Left cardiac atrium (tissue), 4 donors: ENCODE measurements at regions not wholly inside any gene's neighbourhood (a gene's known extent, or its start where the extent isn't known, plus 50 kb on each side); places are given as distances from the start of the nearest gene placed in this dataset.

Experiments used
- ATAC-seq, 2 donors: fragments of 200-7000 bp; cut with Tn5 transposase; one replicate each; pipeline ENCODE4 v1.9.1; 2020; ENCODE audit warnings: mild to moderate bottlenecking in 2 of 2, moderate library complexity in 2 of 2
- DNase-seq: peaks from one replicate; pipeline ENCODE4 v3.0.0-alpha.2; 2020
- intact Hi-C, 2 donors: fragments of 100-400 bp; cut with DNase I; formaldehyde crosslinking; loops; one replicate each; pipeline versions ENCODE4 v1.14.1 to v1.15.1; 2022 to 2023
- donor health status: DM: no; HTN: yes; CAD: no.
- donor health status: DM: no; HTN: yes; CAD: no; lungs with severe emphysema.
- donor health status: DM: yes; HTN: yes; CAD: no.
- donor health status: Dilated cardiomyopathy.

DNA sequence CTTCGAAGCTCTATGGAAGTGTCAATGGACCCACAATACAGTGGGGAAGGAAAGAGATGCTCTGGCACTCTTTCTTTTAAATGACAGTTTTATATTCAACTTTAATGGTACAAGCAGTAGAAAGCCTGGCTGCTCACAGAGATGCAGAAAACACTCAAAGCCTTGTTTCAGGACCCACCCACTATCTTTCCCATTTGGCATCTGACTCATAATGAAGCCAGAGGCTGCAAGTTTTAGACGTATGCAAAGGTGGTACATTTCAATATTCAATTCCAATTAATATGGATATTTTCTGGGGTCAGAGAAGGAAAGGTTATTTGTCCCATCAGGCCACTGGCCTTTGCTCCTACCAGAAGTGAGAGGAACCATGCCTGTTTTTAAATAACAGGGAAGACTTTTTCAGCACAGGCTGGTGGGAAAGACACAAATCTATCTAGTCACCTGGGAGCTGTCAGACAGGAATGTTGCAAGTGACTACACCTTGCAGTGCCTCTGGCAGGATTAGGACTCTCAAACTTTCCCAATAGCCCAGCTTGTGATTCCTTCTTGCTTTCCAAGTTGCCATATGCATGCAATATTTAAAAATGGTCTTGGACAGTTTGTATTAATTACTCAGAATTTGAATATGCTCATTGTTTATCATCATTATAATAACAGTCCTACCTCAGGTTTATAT lies 70.0 kb upstream of the RAB40AL start:
- DNase-seq (no peak), ATAC-seq (no peak)
- intact Hi-C loops, result no loop called here

GRCh38 chrX:102883491-102883890 lies 53.6 kb upstream of the RAB40AL start:
- no peak for ATAC-seq
- intact Hi-C loops, result loop anchor here in 1 of 2 donors (10.0 kb wide), 1 partner anchor 49 kb away; no protein-coding TSS in a partner anchor
- DNase-seq, result no peak
